H9 (cell line): ENCODE measurements at regions not wholly inside any gene's neighbourhood (a gene's known extent, or its start where the extent isn't known, plus 50 kb on each side); places are given as distances from the start of the nearest gene placed in this dataset.

ENCODE experiments used
- DNase-seq: peaks from one replicate; pipeline ENCODE4 v3.0.0-alpha.2; 2017
- H2AFZ ChIP-seq: one replicate; pipeline ENCODE4 v1.6.1; 2013; ENCODE audit warnings: mild to moderate bottlenecking, low read length, control low read depth, moderate library complexity
- H2AK5ac ChIP-seq: 2 replicates; pipeline ENCODE4 v1.6.1; 2013; ENCODE audit warnings: low read length, control low read depth, mixed read lengths; ENCODE audit not compliant: insufficient read length
- H2BK120ac ChIP-seq: one replicate; pipeline ENCODE4 v1.6.1; 2013; ENCODE audit warnings: low read depth, mild to moderate bottlenecking, low read length, control low read depth, inconsistent platforms; ENCODE audit not compliant: poor library complexity, severe bottlenecking
- H2BK12ac ChIP-seq: 2 replicates; pipeline ENCODE4 v1.6.1; 2013; ENCODE audit warnings: low read length, control low read depth, mixed read lengths, low read depth; ENCODE audit not compliant: insufficient read length
- H2BK15ac ChIP-seq: 2 replicates; pipeline ENCODE4 v1.6.1; 2013; ENCODE audit warnings: low read depth, low read length, control low read depth
- H2BK20ac ChIP-seq: one replicate; pipeline ENCODE4 v1.6.1; 2013; ENCODE audit warnings: low read depth, mild to moderate bottlenecking, low read length, control low read depth, inconsistent platforms; ENCODE audit not compliant: poor library complexity, severe bottlenecking
- H2BK5ac ChIP-seq: 2 replicates; pipeline ENCODE4 v1.6.1; 2013; ENCODE audit warnings: low read length, control low read depth, mixed read lengths; ENCODE audit not compliant: insufficient read length
- H3K14ac ChIP-seq: 2 replicates; pipeline ENCODE4 v1.6.1; 2013; ENCODE audit warnings: low read length, control low read depth; ENCODE audit not compliant: insufficient read depth
- H3K18ac ChIP-seq: 2 replicates; pipeline ENCODE4 v1.6.1; 2013; ENCODE audit warnings: low read depth, mild to moderate bottlenecking, mixed read lengths, low read length, control low read depth; ENCODE audit not compliant: insufficient read length
- H3K23ac ChIP-seq: 2 replicates; pipeline ENCODE4 v1.6.1; 2013; ENCODE audit warnings: low read length, control low read depth, mixed read lengths, low read depth; ENCODE audit not compliant: insufficient read length
- H3K23me2 ChIP-seq: 2 replicates; pipeline ENCODE4 v1.6.1; 2013; ENCODE audit warnings: low read depth, mild to moderate bottlenecking, mixed read lengths, low read length, control low read depth; ENCODE audit not compliant: insufficient read length, poor library complexity, severe bottlenecking
- H3K27ac ChIP-seq: 2 replicates; pipeline ENCODE4 v1.5.1; 2013; ENCODE audit warnings: low read length, control low read depth, mixed read lengths, low read depth; ENCODE audit not compliant: insufficient read length
- H3K27me3 ChIP-seq: 2 replicates; pipeline ENCODE4 v1.6.1; 2013; ENCODE audit warnings: low read length, control low read depth, inconsistent platforms; ENCODE audit not compliant: insufficient read depth
- H3K4ac ChIP-seq: 2 replicates; pipeline ENCODE4 v1.6.1; 2013; ENCODE audit warnings: low read depth, mild to moderate bottlenecking, control low read depth, inconsistent platforms, low read length, moderate library complexity
- H3K4me1 ChIP-seq: 2 replicates; pipeline ENCODE4 v1.6.1; 2013; ENCODE audit warnings: low read length, control low read depth, inconsistent platforms; ENCODE audit not compliant: insufficient read depth
- H3K4me2 ChIP-seq: 2 replicates; pipeline ENCODE4 v1.6.1; 2013; ENCODE audit warnings: low read length, control low read depth, mixed read lengths; ENCODE audit not compliant: insufficient read length, insufficient read depth
- H3K56ac ChIP-seq: 2 replicates; pipeline ENCODE4 v1.6.1; 2013; ENCODE audit warnings: low read depth, mild to moderate bottlenecking, mixed read lengths, low read length, control low read depth; ENCODE audit not compliant: insufficient read length
- H3K79me1 ChIP-seq: 2 replicates; pipeline ENCODE4 v1.6.1; 2013; ENCODE audit warnings: low read depth, mild to moderate bottlenecking, moderate library complexity, low read length, control low read depth, inconsistent platforms; ENCODE audit not compliant: insufficient read depth, poor library complexity, severe bottlenecking
- H3K79me2 ChIP-seq: 2 replicates; pipeline ENCODE4 v1.6.1; 2013; ENCODE audit warnings: low read length, control low read depth, inconsistent platforms; ENCODE audit not compliant: insufficient read depth
- H3K9ac ChIP-seq: 2 replicates; pipeline ENCODE4 v1.6.1; 2013; ENCODE audit warnings: low read length, control low read depth, mixed read lengths; ENCODE audit not compliant: insufficient read length; ENCODE audit errors: extremely low read depth
- H3K9me3 ChIP-seq: one replicate; pipeline ENCODE4 v1.6.1; 2013; ENCODE audit warnings: low read depth, low read length, inconsistent platforms; ENCODE audit not compliant: control insufficient read depth
- H3T11ph ChIP-seq: one replicate; pipeline ENCODE4 v1.6.1; 2013; ENCODE audit warnings: mild to moderate bottlenecking, low read length, control low read depth, inconsistent platforms
- H4K20me1 ChIP-seq: one replicate; pipeline ENCODE4 v1.6.1; 2013; ENCODE audit not compliant: control insufficient read depth, insufficient read length, insufficient read depth
- H4K5ac ChIP-seq: 2 replicates; pipeline ENCODE4 v1.6.1; 2013; ENCODE audit warnings: low read depth, mild to moderate bottlenecking, mixed read lengths, low read length, control low read depth; ENCODE audit not compliant: insufficient read length
- H4K8ac ChIP-seq: replicated peaks from 2 replicates; pipeline ENCODE4 v1.6.1; 2013; ENCODE audit warnings: low read length, control low read depth, mixed read lengths, low read depth; ENCODE audit not compliant: insufficient read length
- H4K91ac ChIP-seq: 2 replicates; pipeline ENCODE4 v1.6.1; 2013; ENCODE audit warnings: low read depth, mild to moderate bottlenecking, moderate library complexity, mixed read lengths, low read length, control low read depth; ENCODE audit not compliant: insufficient read length
- H3K27ac Mint-ChIP-seq, 3 experiments: 2 replicates in 2 of 3; 3 replicates in 1 of 3; pipeline ENCODE4 v1.8.0; 2020 to 2021; ENCODE audit warnings: mixed read lengths in 3 of 3, mild to moderate bottlenecking in 1 of 3, moderate library complexity in 1 of 3
- H3K27me3 Mint-ChIP-seq: 2 replicates; pipeline ENCODE4 v1.8.0; 2021; ENCODE audit warnings: low read depth, mild to moderate bottlenecking, moderate library complexity, mixed read lengths
- H3K36me3 Mint-ChIP-seq, 3 experiments: 2 replicates in 2 of 3; 3 replicates in 1 of 3; pipeline ENCODE4 v1.8.0; 2020 to 2021; ENCODE audit warnings: low read depth in 3 of 3, mixed read lengths in 3 of 3; ENCODE audit not compliant: insufficient read depth in 1 of 3
- H3K4me1 Mint-ChIP-seq, 2 experiments: 2 replicates each; pipeline ENCODE4 v1.8.0; 2020; ENCODE audit warnings: mixed read lengths in 2 of 2
- H3K4me3 Mint-ChIP-seq, 2 experiments: 2 replicates in 1 of 2; 3 replicates in 1 of 2; pipeline ENCODE4 v1.8.0; 2020 to 2021; ENCODE audit warnings: mild to moderate bottlenecking in 2 of 2, mixed read lengths in 2 of 2, moderate library complexity in 1 of 2
- H3K9me3 Mint-ChIP-seq, 2 experiments: 2 replicates in 1 of 2; 3 replicates in 1 of 2; pipeline ENCODE4 v1.8.0; 2020; ENCODE audit warnings: mild to moderate bottlenecking in 2 of 2, mixed read lengths in 2 of 2, moderate library complexity in 1 of 2
- CTCF ChIP-seq: fragments of 200-600 bp; sonication (generic); conservative IDR thresholded peaks from 3 replicates; pipeline ENCODE4 v1.8.0; 2021; ENCODE audit warnings: antibody characterized with exemption, mild to moderate bottlenecking
- WGBS: extraction: QIAGEN DNeasy Blood & Tissue Kit; methylation state at CpG from one replicate; pipeline ENCODE4 v1.1.7; 2013; ENCODE audit warnings: missing lambda C conversion rate, low lambda C conversion rate, mixed read lengths; ENCODE audit not compliant: insufficient read length; ENCODE audit errors: extremely low coverage; 5-methylcytosine and 5-hydroxymethylcytosine counted together

GRCh38 chr11:91308069-91308468, 916.5 kb upstream of the FAT3 start:
- Histone ChIP-seq H2BK20ac (no peak overlapping the region), H3K79me2 (no peaks in the 10 kb centered on the region), H2AFZ (no peak overlapping the region), H4K20me1 (no peaks in the 10 kb centered on the region), H2BK12ac (no peak overlapping the region), H2BK5ac (no peak overlapping the region), H2BK120ac (no peak overlapping the region), H3K56ac (no peak overlapping the region), H3K23me2 (no peaks in the 10 kb centered on the region), H2AK5ac (no peak overlapping the region), H4K91ac (no peak overlapping the region), H3K23ac (no peak overlapping the region), H4K8ac (no peak overlapping the region), H4K5ac (no peak overlapping the region), H3K18ac (no peak overlapping the region), H3K27ac (no peak overlapping the region), H3K9ac (no peak overlapping the region), H3K79me1 (no peaks in the 10 kb centered on the region), H3T11ph (no peak overlapping the region), H3K27me3 (no peaks in the 10 kb centered on the region), H3K9me3 (no peaks in the 10 kb centered on the region), H3K4me1 (no peaks in the 10 kb centered on the region), H3K14ac (no peak overlapping the region), H3K4ac (no peak overlapping the region), H3K4me2 (no peak overlapping the region), H2BK15ac (no peak overlapping the region)
- H3K4me3 Mint-ChIP-seq = no peak overlapping the region
- no peak for TF ChIP-seq CTCF
- H3K4me1 Mint-ChIP-seq = peaks cover under 1 to 6% of the 10 kb centered on the region in 2 experiments; a peak in 2 of 4 replicates
- H3K36me3 Mint-ChIP-seq = no peaks in the 10 kb centered on the region; a peak in 1 of 7 replicates
- WGBS = no CpG with 5 or more reads among the region's 2 CpGs
- H3K27ac Mint-ChIP-seq = no peak overlapping the region
- H3K9me3 Mint-ChIP-seq = no peaks in the 10 kb centered on the region; a peak in 1 of 5 replicates
- no peak for DNase-seq
- H3K27me3 Mint-ChIP-seq = no peaks in the 10 kb centered on the region
